GM23338 (cell line): ENCODE measurements at regions not wholly inside any gene's neighbourhood (a gene's known extent, or its start where the extent isn't known, plus 50 kb on each side); places are given as distances from the start of the nearest gene placed in this dataset.

Experiments used
- CTCF ChIP-seq, 2 experiments: fragments of 200-600 bp in 1 of 2; sonication (generic) in 1 of 2; conservative IDR thresholded peaks; 2 replicates each; pipeline versions ENCODE4 v1.5.1 to v1.6.1; 2016 to 2017; ENCODE audit warnings: antibody characterized with exemption in 2 of 2, low read depth in 2 of 2, mild to moderate bottlenecking in 2 of 2, moderate library complexity in 1 of 2
- EZH2 ChIP-seq: fragments of 200-600 bp; sonication (generic); IDR thresholded peaks from one replicate; pipeline ENCODE4 v1.8.0; 2017; ENCODE audit warnings: antibody characterized with exemption, mild to moderate bottlenecking, low read depth; ENCODE audit not compliant: unreplicated experiment
- EZH2phosphoT487 ChIP-seq: fragments of 200-600 bp; sonication (generic); IDR thresholded peaks from one replicate; pipeline ENCODE4 v1.8.1; 2018; ENCODE audit warnings: antibody characterized with exemption; ENCODE audit not compliant: unreplicated experiment
- JUNB ChIP-seq: IDR thresholded peaks from one replicate; pipeline ENCODE4 v1.6.1; 2016; ENCODE audit warnings: antibody characterized with exemption; ENCODE audit not compliant: unreplicated experiment
- POLR2AphosphoS5 ChIP-seq: IDR thresholded peaks from 2 replicates; pipeline ENCODE4 v1.6.1; 2016; ENCODE audit warnings: antibody characterized with exemption, low read depth
- REST ChIP-seq: IDR thresholded peaks from one replicate; pipeline ENCODE4 v1.6.1; 2018; ENCODE audit warnings: antibody characterized with exemption; ENCODE audit not compliant: unreplicated experiment

GRCh38 chr10:11392776-11393175 lies 218.7 kb downstream of the USP6NL start:
- TF ChIP-seq CTCF (conservative IDR thresholded peaks at IDR 0.05; ENCODE audit: low read depth in 2 of 2) (no peak), EZH2 (no peak), POLR2AphosphoS5 (no peak), REST (no peak), JUNB (no peak), EZH2phosphoT487 (no peak)
